ENCODE measurements at regions not wholly inside any gene's neighbourhood (a gene's known extent, or its start where the extent isn't known, plus 50 kb on each side); places are given as distances from the start of the nearest gene placed in this dataset.

DNA sequence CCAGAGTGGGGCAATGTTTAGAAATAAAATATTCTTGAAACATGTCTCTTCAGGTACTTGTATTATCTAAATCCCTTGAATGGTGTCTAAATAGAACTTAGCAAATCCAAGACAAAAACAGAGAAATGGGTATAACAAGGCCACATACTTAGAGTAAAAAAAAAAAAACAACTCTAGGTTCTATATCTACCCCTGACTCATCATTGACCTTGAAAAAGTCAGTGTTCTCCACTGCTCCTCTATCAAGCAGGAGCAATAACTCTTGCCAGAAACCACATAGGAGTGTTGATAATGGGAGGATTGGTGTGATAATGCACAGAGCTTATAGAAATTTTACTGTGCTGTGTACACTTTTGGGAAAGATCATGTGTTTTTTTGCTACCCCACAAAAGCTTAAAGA lies 296.6 kb upstream of the PMFBP1 start:
- no peak overlapping the region for H3K4me3 ChIP-seq (replicated peaks in 1 of 3; ENCODE audit: low read depth in 2 of 3, low read length in 3 of 3)
- no peak overlapping the region for H3K9ac ChIP-seq (ENCODE audit: insufficient read depth, low read length, poor library complexity, severe bottlenecking)
- no peaks in the 10 kb centered on the region for H3K9me3 ChIP-seq (replicated peaks in 1 of 2; ENCODE audit: control insufficient read depth in 1 of 2, insufficient read depth in 1 of 2, low read length in 2 of 2)
- H3K4me2 ChIP-seq (replicated peaks; ENCODE audit: extremely low read depth, low read length, poor library complexity, severe bottlenecking) = no peak overlapping the region
- Mint-ChIP-seq H3K36me3 (no peaks in the 10 kb centered on the region), H3K9me3 (peaks cover 0 to 4% (median 4%) of the 10 kb centered on the region in 7 donors), H3K4me3 (no peak overlapping the region), H3K4me1 (peaks cover 5% of the 10 kb centered on the region), H3K27ac (no peak overlapping the region), H3K27me3 (ENCODE audit: low read depth in 3 of 3) (no peaks in the 10 kb centered on the region)
- H3K79me2 ChIP-seq (ENCODE audit: insufficient read depth, low read length) = no peaks in the 10 kb centered on the region
- H3K4me1 ChIP-seq (ENCODE audit: control insufficient read depth in 1 of 2, insufficient read depth in 2 of 2, low read length in 2 of 2) = no peaks in the 10 kb centered on the region
- intact Hi-C loops (cut with micrococcal nuclease) = loop anchor here in 1 of 2 donors (10.0 kb wide), 1 partner anchor 344 kb away; no protein-coding TSS in a partner anchor
- no peaks in the 10 kb centered on the region for H3K36me3 ChIP-seq (replicated peaks in 1 of 2; ENCODE audit: control insufficient read depth in 1 of 2, insufficient read depth in 2 of 2, low read length in 2 of 2)
- no peaks in the 10 kb centered on the region for H4K20me1 ChIP-seq (ENCODE audit: insufficient read depth, low read length)
- H2AFZ ChIP-seq (ENCODE audit: insufficient read depth, low read depth, low read length, poor library complexity, severe bottlenecking) = no peak overlapping the region
- DNase-seq = no peak
- no peak overlapping the region for H3K27ac ChIP-seq (ENCODE audit: low read depth in 1 of 2, low read length in 2 of 2)
- TF ChIP-seq, protein P1, sequence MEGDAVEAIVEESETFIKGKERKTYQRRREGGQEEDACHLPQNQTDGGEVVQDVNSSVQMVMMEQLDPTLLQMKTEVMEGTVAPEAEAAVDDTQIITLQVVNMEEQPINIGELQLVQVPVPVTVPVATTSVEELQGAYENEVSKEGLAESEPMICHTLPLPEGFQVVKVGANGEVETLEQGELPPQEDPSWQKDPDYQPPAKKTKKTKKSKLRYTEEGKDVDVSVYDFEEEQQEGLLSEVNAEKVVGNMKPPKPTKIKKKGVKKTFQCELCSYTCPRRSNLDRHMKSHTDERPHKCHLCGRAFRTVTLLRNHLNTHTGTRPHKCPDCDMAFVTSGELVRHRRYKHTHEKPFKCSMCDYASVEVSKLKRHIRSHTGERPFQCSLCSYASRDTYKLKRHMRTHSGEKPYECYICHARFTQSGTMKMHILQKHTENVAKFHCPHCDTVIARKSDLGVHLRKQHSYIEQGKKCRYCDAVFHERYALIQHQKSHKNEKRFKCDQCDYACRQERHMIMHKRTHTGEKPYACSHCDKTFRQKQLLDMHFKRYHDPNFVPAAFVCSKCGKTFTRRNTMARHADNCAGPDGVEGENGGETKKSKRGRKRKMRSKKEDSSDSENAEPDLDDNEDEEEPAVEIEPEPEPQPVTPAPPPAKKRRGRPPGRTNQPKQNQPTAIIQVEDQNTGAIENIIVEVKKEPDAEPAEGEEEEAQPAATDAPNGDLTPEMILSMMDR (IDR thresholded peaks at IDR 0.05) = no peak
- H3K27me3 ChIP-seq (ENCODE audit: control insufficient read depth in 2 of 2, insufficient read depth in 2 of 2, low read length in 2 of 2) = no peaks in the 10 kb centered on the region

DNA sequence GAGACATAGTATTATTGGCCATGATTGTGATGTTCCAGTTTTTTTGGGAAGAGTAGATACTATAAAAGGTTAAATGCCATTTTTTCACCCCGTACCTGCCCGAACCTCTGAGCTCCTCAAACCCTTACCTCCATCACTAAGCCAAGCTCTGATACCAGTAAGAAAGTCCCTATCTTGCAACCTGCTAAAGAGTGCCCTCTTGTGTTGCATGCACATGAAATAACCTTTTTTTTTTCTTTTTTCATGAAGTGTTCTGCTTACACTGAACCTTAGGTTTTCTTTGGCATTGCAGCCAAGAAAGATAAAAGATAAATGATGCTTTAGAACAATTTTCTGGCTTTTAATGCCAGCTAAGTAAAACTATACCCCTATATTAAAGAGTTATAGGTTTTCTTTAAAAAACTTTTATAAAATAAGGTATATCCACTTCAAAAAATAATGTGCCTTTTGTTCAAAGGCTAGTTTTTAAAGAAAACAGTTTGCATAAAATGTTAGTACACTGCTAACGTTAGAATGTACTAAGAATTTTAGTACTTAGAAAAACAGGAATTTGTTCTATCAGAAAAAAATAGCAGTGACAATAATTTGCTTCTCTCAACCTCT lies 295.3 kb upstream of the PMFBP1 start:
- Histone ChIP-seq H3K4me3 (replicated peaks in 1 of 3; ENCODE audit: low read depth in 2 of 3, low read length in 3 of 3) (no peak overlapping the region), H3K27ac (ENCODE audit: low read depth in 1 of 2, low read length in 2 of 2) (no peak overlapping the region), H4K20me1 (ENCODE audit: insufficient read depth, low read length) (no peaks in the 10 kb centered on the region), H3K9ac (ENCODE audit: insufficient read depth, low read length, poor library complexity, severe bottlenecking) (no peak overlapping the region), H3K4me2 (replicated peaks; ENCODE audit: extremely low read depth, low read length, poor library complexity, severe bottlenecking) (no peak overlapping the region), H3K36me3 (replicated peaks in 1 of 2; ENCODE audit: control insufficient read depth in 1 of 2, insufficient read depth in 2 of 2, low read length in 2 of 2) (no peaks in the 10 kb centered on the region), H3K79me2 (ENCODE audit: insufficient read depth, low read length) (no peaks in the 10 kb centered on the region), H2AFZ (ENCODE audit: insufficient read depth, low read depth, low read length, poor library complexity, severe bottlenecking) (no peak overlapping the region), H3K9me3 (replicated peaks in 1 of 2; ENCODE audit: control insufficient read depth in 1 of 2, insufficient read depth in 1 of 2, low read length in 2 of 2) (no peaks in the 10 kb centered on the region), H3K27me3 (ENCODE audit: control insufficient read depth in 2 of 2, insufficient read depth in 2 of 2, low read length in 2 of 2) (no peaks in the 10 kb centered on the region), H3K4me1 (ENCODE audit: control insufficient read depth in 1 of 2, insufficient read depth in 2 of 2, low read length in 2 of 2) (no peaks in the 10 kb centered on the region)
- peak; percentile 1 to 21 (median 10) for DNase-seq
- H3K4me1 Mint-ChIP-seq = peaks cover 5% of the 10 kb centered on the region
- H3K36me3 Mint-ChIP-seq = peaks cover 0 to 2% of the 10 kb centered on the region in 2 donors
- intact Hi-C loops (cut with micrococcal nuclease) = loop anchor here in 1 of 2 donors (10.0 kb wide), 1 partner anchor 342 kb away; no protein-coding TSS in a partner anchor
- H3K27ac Mint-ChIP-seq = no peak overlapping the region
- peaks cover 2 to 8% (median 4%) of the 10 kb centered on the region in 7 donors for H3K9me3 Mint-ChIP-seq
- no peak overlapping the region for H3K4me3 Mint-ChIP-seq
- WGBS (ENCODE audit: insufficient coverage) = no CpG with 5 or more reads among the region's 3 CpGs
- no peaks in the 10 kb centered on the region for H3K27me3 Mint-ChIP-seq (ENCODE audit: low read depth in 3 of 3)
- TF ChIP-seq, protein P1 (IDR thresholded peaks at IDR 0.05) = peak; percentile 41
